ENCODE measurements at regions not wholly inside any gene's neighbourhood (a gene's known extent, or its start where the extent isn't known, plus 50 kb on each side); places are given as distances from the start of the nearest gene placed in this dataset.

DNA sequence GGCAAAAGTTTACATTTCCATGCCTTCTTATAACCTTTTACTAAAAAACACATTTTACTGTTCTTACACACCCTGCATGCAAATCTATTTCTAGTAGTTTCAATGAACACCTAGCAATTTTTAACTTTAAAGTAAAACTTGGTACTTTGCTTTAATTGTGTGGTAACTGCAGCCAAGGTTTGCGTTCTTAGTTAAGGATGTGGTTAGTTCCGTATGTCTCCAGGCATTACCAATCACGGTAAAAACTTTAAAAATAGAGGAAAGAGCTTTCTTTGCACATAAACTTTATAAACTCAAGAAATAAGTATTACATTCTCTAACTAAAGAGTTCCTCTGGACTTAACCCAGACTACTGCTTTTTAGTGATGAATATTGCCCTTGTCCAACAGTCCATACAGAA is 795.2 kb downstream of the SLC16A7 start:
- H3K4me3 ChIP-seq (ENCODE audit: low read depth, low read length), result no peak overlapping the region
- DNase-seq (ENCODE audit: low read depth), result no peak
- TF ChIP-seq, protein P1, sequence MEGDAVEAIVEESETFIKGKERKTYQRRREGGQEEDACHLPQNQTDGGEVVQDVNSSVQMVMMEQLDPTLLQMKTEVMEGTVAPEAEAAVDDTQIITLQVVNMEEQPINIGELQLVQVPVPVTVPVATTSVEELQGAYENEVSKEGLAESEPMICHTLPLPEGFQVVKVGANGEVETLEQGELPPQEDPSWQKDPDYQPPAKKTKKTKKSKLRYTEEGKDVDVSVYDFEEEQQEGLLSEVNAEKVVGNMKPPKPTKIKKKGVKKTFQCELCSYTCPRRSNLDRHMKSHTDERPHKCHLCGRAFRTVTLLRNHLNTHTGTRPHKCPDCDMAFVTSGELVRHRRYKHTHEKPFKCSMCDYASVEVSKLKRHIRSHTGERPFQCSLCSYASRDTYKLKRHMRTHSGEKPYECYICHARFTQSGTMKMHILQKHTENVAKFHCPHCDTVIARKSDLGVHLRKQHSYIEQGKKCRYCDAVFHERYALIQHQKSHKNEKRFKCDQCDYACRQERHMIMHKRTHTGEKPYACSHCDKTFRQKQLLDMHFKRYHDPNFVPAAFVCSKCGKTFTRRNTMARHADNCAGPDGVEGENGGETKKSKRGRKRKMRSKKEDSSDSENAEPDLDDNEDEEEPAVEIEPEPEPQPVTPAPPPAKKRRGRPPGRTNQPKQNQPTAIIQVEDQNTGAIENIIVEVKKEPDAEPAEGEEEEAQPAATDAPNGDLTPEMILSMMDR (IDR thresholded peaks at IDR 0.05; ENCODE audit: control insufficient read depth, extremely low read depth, insufficient read depth), result no peak

DNA sequence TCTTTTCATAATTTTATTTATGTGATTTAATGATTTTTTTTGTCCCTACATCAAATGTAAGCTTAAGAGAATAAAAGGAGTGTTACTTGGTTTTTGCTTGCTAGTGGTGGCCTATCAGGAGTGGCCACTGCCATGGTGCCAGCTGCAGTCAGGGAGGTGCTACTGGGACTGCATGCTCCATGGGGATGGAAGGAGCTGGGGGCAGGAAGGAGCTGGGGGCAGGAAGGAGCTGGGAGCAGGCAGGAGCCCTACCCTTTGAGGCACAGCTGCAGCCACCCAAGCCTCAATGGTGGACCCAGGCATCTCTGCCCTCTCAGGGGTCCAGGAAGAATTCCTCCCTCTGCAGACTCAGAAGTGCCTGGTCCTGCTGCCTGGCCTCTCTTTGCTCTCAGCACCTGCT is 796.0 kb downstream of the SLC16A7 start:
- no peak overlapping the region for H3K4me3 ChIP-seq (ENCODE audit: low read depth, low read length)
- TF ChIP-seq, protein P1 (IDR thresholded peaks at IDR 0.05; ENCODE audit: control insufficient read depth, extremely low read depth, insufficient read depth), result no peak
- DNase-seq (ENCODE audit: low read depth), result no peak

DNA sequence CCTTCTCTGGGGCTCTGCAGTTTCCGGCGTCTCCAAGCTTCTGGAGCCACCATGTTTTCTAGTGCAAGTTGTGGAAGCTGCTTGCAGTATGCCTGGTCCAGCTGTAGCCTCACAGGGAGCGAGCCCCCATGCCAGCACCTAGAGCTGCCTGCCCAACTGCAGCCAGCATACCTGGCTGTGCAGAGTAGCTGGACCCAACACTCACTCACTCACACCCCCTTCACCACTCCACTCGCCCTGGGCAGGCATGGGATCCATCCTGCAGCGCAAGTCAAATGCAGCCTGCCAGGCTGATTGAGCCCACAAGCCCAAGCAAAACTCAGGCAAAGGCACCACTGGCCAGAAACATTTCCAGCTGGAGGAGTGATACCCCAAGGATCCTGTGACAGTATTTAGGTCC is 797.3 kb downstream of the SLC16A7 start:
- TF ChIP-seq, protein P1 (IDR thresholded peaks at IDR 0.05; ENCODE audit: control insufficient read depth, extremely low read depth, insufficient read depth), result no peak
- DNase-seq (ENCODE audit: low read depth), result no peak
- H3K4me3 ChIP-seq (ENCODE audit: low read depth, low read length), result no peak overlapping the region

DNA sequence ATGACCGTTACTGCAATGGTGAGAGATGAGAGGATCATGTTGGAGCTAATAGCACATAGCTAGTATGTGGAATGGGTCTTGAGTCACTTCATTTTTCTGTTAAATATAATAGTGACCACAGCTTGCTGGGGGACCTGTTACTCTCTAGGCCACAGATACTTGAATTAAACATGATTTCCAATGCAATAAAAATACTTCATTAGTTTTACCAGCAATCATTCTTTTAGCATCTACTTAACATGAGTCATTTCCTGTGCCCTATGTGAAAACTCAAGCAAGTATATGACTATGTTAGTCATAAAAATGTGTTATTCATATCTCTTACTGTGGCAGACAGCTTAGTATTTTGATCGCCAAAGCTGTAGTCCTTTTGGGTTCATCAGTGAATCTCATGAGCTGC is 798.8 kb downstream of the SLC16A7 start:
- H3K4me3 ChIP-seq (ENCODE audit: low read depth, low read length), result no peak overlapping the region
- DNase-seq (ENCODE audit: low read depth), result no peak
- TF ChIP-seq, protein P1 (IDR thresholded peaks at IDR 0.05; ENCODE audit: control insufficient read depth, extremely low read depth, insufficient read depth), result no peak

DNA sequence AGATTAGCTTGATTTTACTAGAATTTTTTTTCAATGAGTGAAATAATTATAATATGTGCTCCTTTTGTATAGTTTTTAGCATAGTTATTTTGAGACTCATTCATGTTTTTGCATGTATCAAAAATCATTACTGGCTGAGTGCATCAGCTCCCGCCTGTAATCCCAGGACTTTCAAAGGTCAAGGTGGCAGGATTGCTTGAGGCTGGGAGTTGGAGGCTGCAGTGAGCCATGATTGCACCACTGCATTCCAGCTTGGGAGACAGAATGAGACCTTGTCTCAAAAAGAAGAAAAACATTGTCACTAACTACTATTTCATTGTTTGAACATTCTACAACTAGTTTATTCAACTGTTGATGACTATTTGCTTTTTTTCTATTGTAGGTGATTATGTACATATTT is 802.7 kb downstream of the SLC16A7 start:
- DNase-seq (ENCODE audit: low read depth), result no peak
- no peak overlapping the region for H3K4me3 ChIP-seq (ENCODE audit: low read depth, low read length)
- TF ChIP-seq, protein P1 (IDR thresholded peaks at IDR 0.05; ENCODE audit: control insufficient read depth, extremely low read depth, insufficient read depth), result no peak

DNA sequence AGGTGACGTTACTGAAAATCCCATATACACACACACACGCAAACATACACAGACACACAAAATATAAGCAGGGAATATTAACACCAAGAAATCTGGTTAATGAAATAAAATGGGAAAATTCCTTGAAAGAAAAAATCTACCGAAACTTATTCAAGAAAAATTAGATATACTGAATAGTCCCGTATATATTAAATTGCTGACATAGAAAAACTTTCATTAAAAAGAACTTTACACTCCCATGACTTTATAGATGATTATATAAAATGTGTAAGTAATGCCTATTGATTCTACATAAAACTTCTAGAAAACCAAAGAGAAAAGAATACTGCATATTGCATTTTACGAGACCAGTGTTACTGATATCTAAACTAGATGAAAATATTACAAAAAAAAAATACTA is 803.2 kb downstream of the SLC16A7 start:
- TF ChIP-seq, protein P1 (IDR thresholded peaks at IDR 0.05; ENCODE audit: control insufficient read depth, extremely low read depth, insufficient read depth), result no peak
- no peak for DNase-seq (ENCODE audit: low read depth)
- no peak overlapping the region for H3K4me3 ChIP-seq (ENCODE audit: low read depth, low read length)

DNA sequence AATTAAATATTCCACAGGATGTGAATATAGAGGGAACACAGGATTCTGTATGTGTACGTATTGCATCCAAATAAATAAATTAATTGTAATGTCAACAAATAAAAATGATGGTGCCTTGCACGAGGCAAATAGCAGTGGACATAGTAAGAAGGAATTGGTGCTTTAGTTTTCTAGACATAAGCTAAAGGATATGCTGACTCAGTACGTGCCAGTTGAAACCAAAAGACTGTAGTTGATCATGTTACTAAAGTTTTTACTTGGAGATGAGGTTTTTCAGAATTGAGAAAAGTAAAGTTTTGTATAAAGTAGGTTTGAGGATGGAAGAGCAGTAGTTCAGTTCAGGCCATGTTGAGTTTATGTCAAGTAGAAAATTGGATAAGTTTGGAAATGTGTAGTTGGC is 807.2 kb downstream of the SLC16A7 start:
- DNase-seq (ENCODE audit: low read depth), result peak; percentile 31
- TF ChIP-seq, protein P1 (IDR thresholded peaks at IDR 0.05; ENCODE audit: control insufficient read depth, extremely low read depth, insufficient read depth), result no peak
- no peak overlapping the region for H3K4me3 ChIP-seq (ENCODE audit: low read depth, low read length)
